GM13977 (cell line): ENCODE measurements at regions not wholly inside any gene's neighbourhood (a gene's known extent, or its start where the extent isn't known, plus 50 kb on each side); places are given as distances from the start of the nearest gene placed in this dataset.

Experiments
- DNase-seq: peaks from one replicate; pipeline ENCODE4 v3.0.0; 2012; ENCODE audit warnings: low spot score
- in situ Hi-C: fragments of 300-500 bp; cut with MboI; formaldehyde crosslinking; loops from one replicate; pipeline ENCODE4 v1.12.0; 2022; ENCODE audit warnings: low sequenced_read_pairs, low pct_unique_long_range_greater_than_20kb, mixed read lengths, inconsistent platforms; ENCODE audit not compliant: unreplicated experiment
- TF ChIP-seq, protein P1 (sequence below): IDR thresholded peaks from 2 replicates; pipeline ENCODE4 v1.5.1; 2012; ENCODE audit warnings: mild to moderate bottlenecking, control low read depth; ENCODE audit not compliant: insufficient read depth; ENCODE audit errors: extremely low read depth, missing control alignments

DNA sequence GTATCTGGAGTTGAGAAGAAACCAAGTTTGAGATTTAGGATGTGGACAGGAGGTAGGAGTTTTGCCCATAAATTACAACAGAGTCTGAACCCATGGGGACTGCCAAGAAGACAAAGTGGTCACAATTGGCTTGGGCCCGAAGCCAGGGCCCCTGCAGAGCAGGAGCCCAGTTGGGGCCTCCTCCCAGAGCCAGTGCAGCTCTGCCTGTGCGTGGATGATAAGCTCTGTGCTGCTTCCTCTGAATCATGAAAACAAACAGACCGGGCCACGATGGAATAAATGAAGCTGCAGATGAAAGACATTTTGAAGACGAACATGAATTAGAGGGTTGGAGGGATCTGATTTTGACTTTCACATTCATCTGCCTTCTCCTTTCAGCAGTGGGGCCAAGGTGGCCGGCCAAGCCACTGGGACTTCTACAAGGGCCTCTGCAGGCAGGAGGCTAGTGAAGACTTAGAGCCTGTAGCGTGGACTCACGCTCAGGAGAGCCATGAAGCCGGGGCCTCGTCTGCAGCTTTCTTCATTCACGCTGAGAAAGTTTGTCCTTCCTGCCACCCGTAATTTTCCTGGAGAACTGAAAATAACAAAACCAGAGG, 156.8 kb upstream of the LYZL1 start:
- no peak for DNase-seq
- in situ Hi-C loops = no loop called here
- TF ChIP-seq, protein P1, sequence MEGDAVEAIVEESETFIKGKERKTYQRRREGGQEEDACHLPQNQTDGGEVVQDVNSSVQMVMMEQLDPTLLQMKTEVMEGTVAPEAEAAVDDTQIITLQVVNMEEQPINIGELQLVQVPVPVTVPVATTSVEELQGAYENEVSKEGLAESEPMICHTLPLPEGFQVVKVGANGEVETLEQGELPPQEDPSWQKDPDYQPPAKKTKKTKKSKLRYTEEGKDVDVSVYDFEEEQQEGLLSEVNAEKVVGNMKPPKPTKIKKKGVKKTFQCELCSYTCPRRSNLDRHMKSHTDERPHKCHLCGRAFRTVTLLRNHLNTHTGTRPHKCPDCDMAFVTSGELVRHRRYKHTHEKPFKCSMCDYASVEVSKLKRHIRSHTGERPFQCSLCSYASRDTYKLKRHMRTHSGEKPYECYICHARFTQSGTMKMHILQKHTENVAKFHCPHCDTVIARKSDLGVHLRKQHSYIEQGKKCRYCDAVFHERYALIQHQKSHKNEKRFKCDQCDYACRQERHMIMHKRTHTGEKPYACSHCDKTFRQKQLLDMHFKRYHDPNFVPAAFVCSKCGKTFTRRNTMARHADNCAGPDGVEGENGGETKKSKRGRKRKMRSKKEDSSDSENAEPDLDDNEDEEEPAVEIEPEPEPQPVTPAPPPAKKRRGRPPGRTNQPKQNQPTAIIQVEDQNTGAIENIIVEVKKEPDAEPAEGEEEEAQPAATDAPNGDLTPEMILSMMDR = no peak

DNA sequence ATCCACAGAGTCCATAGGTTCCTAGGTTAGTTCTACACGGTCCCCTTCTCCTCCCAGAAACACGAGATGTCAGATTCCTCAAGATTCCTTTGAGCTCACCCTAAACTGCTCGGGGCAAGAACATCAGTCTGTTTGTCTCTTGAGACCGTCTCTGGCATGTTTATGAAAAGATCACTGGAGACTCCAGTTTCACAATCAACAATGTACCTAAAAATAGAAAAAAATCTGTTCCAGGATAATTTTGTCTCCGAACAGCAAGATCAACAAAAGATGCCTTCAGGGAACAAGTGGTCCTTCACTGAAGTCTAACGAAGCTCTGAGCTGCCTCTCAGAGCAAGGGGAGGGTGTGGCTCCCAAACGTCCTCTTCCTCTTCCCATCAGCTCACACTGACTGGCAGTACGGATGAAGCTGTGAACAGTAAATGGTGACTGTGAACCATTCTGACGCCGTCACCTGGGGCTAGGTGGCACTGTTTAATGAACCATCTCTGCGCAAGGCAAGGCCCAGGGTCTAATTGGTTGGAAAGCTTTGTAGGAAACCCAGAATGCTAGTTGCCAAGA, 156.2 kb upstream of the LYZL1 start:
- in situ Hi-C loops = no loop called here
- TF ChIP-seq, protein P1 = no peak
- DNase-seq = no peak

DNA sequence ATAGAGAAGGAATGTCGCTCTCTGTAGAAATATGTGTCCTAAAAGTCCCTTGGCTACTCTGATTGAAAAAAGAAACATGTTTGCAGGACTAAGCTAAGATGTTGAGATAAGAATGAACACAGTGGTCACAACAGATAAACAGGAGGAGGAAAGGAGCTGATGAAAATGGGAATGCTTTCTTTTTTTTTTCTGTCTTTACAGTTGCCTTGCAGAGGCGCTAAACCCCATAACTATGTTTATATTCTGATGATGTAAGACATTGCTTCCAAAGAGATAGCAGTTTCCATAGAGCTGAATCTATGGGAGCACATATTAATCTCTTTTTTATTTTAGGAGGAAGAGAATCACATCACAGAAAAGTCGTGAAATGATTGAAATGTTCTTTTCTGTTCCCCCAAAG, 153.5 kb upstream of the LYZL1 start:
- no peak for DNase-seq
- in situ Hi-C loops = no loop called here
- TF ChIP-seq, protein P1 = no peak

DNA sequence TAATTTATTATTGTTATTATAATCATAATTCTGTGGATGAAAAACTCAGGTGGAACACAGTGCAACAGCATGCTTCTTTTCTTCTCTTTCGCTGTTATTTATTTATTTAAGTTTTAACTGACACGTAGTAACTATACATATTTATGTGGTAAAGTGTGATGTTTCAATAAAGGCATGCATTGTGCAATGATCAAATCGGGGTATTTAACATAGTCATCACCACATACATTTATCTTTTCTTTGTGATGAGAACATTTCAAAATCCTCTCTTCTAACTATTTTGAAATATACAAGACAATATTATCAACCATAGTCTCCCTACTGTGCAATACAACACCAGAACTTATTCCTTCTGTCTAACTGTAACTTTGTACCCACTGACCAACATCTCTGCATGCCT, 152.5 kb upstream of the LYZL1 start:
- DNase-seq = no peak
- in situ Hi-C loops = no loop called here
- TF ChIP-seq, protein P1 = no peak

DNA sequence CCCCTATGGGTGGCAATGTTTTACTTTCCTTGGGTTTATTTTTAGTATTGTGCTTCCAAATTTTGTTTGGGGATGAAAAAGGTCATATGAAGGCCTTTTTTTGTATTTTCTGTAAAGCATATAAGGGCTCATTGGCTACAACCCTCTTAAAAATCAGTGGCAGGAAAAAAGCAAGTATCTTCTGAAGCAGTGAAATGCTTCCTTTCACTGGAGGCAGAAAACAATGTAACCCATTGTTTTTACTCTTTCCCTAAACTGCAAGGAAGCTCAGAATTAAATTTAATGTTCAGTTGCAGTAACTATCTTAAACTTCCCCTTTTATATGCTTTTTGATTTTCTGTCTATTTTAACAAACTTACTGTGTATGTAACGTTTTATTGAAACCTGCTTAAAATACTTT, 148.7 kb upstream of the LYZL1 start:
- no peak for DNase-seq
- in situ Hi-C loops = no loop called here
- TF ChIP-seq, protein P1 = no peak

- TF ChIP-seq, protein P1 = no peak
- no peak for DNase-seq
- in situ Hi-C loops = no loop called here
Observed at GRCh38 chr10:29140991-29141390, 147.9 kb upstream of the LYZL1 start.
